GM23338 (cell line): ENCODE measurements at regions not wholly inside any gene's neighbourhood (a gene's known extent, or its start where the extent isn't known, plus 50 kb on each side); places are given as distances from the start of the nearest gene placed in this dataset.

Experiments used
- ATAC-seq: fragments of 200-7000 bp; cut with Tn5 transposase; 3 replicates; pipeline ENCODE4 v1.9.1; 2020
- DNase-seq: peaks from one replicate; pipeline ENCODE4 v3.0.0-alpha.2; 2015; ENCODE audit warnings: low spot score
- H2AFZ ChIP-seq: fragments of 200-600 bp; sonication (generic); 2 replicates; pipeline ENCODE4 v1.8.0; 2016; ENCODE audit warnings: antibody characterized with exemption, mild to moderate bottlenecking, moderate library complexity
- H3F3A ChIP-seq: fragments of 200-600 bp; sonication (generic); replicated peaks from 2 replicates; pipeline ENCODE4 v1.8.0; 2017; ENCODE audit warnings: antibody characterized with exemption, mixed run types, low read depth
- H3K27ac ChIP-seq: fragments of 200-600 bp; sonication (generic); 2 replicates; pipeline ENCODE4 v1.6.1; 2016; ENCODE audit warnings: low read depth
- H3K27me3 ChIP-seq: fragments of 200-600 bp; sonication (generic); 2 replicates; pipeline ENCODE4 v1.8.0; 2016; ENCODE audit warnings: mild to moderate bottlenecking, mixed run types, moderate library complexity; ENCODE audit not compliant: insufficient read depth
- H3K36me3 ChIP-seq: fragments of 200-600 bp; sonication (generic); 2 replicates; pipeline ENCODE4 v1.8.0; 2016; ENCODE audit warnings: mild to moderate bottlenecking; ENCODE audit not compliant: insufficient read depth
- H3K4me1 ChIP-seq: fragments of 200-600 bp; sonication (generic); 2 replicates; pipeline ENCODE4 v1.8.0; 2016; ENCODE audit warnings: mild to moderate bottlenecking, moderate library complexity; ENCODE audit not compliant: insufficient read depth
- H3K4me2 ChIP-seq: fragments of 200-600 bp; sonication (generic); 2 replicates; pipeline ENCODE4 v1.7.1; 2017; ENCODE audit warnings: mixed run types
- H3K4me3 ChIP-seq: fragments of 200-600 bp; sonication (generic); 2 replicates; pipeline ENCODE4 v1.6.1; 2016; ENCODE audit warnings: mixed run types
- H3K79me2 ChIP-seq: fragments of 200-600 bp; sonication (generic); replicated peaks from 2 replicates; pipeline ENCODE4 v1.8.0; 2017; ENCODE audit warnings: mild to moderate bottlenecking; ENCODE audit not compliant: insufficient read depth
- H3K9me2 ChIP-seq: fragments of 200-600 bp; sonication (generic); 2 replicates; pipeline ENCODE4 v1.8.0; 2017; ENCODE audit not compliant: insufficient read depth
- H4K20me1 ChIP-seq: fragments of 200-600 bp; sonication (generic); replicated peaks from 2 replicates; pipeline ENCODE4 v1.8.0; 2017; ENCODE audit warnings: mild to moderate bottlenecking; ENCODE audit not compliant: insufficient read depth
- H3K27ac Mint-ChIP-seq: 2 replicates; pipeline ENCODE4 v1.8.0; 2020; ENCODE audit warnings: inconsistent platforms, mild to moderate bottlenecking, moderate library complexity, mixed read lengths
- H3K27me3 Mint-ChIP-seq: 3 replicates; pipeline ENCODE4 v1.8.0; 2022; ENCODE audit warnings: low read depth, mild to moderate bottlenecking, moderate library complexity, mixed read lengths, inconsistent platforms; ENCODE audit not compliant: insufficient read depth, poor library complexity
- H3K36me3 Mint-ChIP-seq: 3 replicates; pipeline ENCODE4 v1.8.0; 2021; ENCODE audit warnings: low read depth, mild to moderate bottlenecking, inconsistent platforms, moderate library complexity, mixed read lengths
- H3K4me1 Mint-ChIP-seq: 3 replicates; pipeline ENCODE4 v1.8.0; 2020; ENCODE audit warnings: mild to moderate bottlenecking, inconsistent platforms, mixed read lengths
- H3K4me3 Mint-ChIP-seq: 3 replicates; pipeline ENCODE4 v1.8.0; 2021; ENCODE audit warnings: moderate library complexity, mild to moderate bottlenecking, inconsistent platforms, mixed read lengths
- H3K9me3 Mint-ChIP-seq: 3 replicates; pipeline ENCODE4 v1.8.0; 2020; ENCODE audit warnings: moderate library complexity, mild to moderate bottlenecking, inconsistent platforms, mixed read lengths
- ETS1 ChIP-seq: IDR thresholded peaks from 2 replicates; pipeline ENCODE4 v1.6.1; 2016; ENCODE audit warnings: antibody characterized with exemption
- JUNB ChIP-seq: IDR thresholded peaks from one replicate; pipeline ENCODE4 v1.6.1; 2016; ENCODE audit warnings: antibody characterized with exemption; ENCODE audit not compliant: unreplicated experiment
- STAT1 ChIP-seq: IDR thresholded peaks from one replicate; pipeline ENCODE4 v1.6.1; 2016; ENCODE audit warnings: antibody characterized with exemption; ENCODE audit not compliant: unreplicated experiment
- ZNF114 ChIP-seq: fragments of 250-450 bp; sonication (Bioruptor Pico); IDR thresholded peaks from 2 replicates; pipeline ENCODE4 v1.5.0; 2020; ENCODE audit warnings: mild to moderate bottlenecking, moderate library complexity
- ZNF462 ChIP-seq: fragments of 250-450 bp; sonication (Bioruptor Pico); IDR thresholded peaks from 2 replicates; pipeline ENCODE4 v1.5.0; 2020; ENCODE audit warnings: mild to moderate bottlenecking, moderate library complexity

- no peak for TF ChIP-seq ZNF462 (CRISPR knock-in tag)
- no peak for TF ChIP-seq STAT1
- TF ChIP-seq JUNB, result no peak
- no peak for TF ChIP-seq ETS1
- TF ChIP-seq ZNF114, result no peak
Measured at GRCh38 chr4:159413306-159413943, 310.5 kb downstream of the RAPGEF2 start (continued).

- H3K9me3 Mint-ChIP-seq, result peaks cover 28% of the 10 kb centered on the region
- no peaks in the 10 kb centered on the region for H3K27me3 Mint-ChIP-seq
- Histone ChIP-seq H3K9me2 (no peaks in the 10 kb centered on the region), H3K36me3 (no peaks in the 10 kb centered on the region), H3F3A (no peaks in the 10 kb centered on the region), H3K27me3 (no peaks in the 10 kb centered on the region), H3K79me2 (no peaks in the 10 kb centered on the region), H3K4me3 (no peak overlapping the region), H3K27ac (no peak overlapping the region), H3K4me2 (no peak overlapping the region), H3K4me1 (no peaks in the 10 kb centered on the region), H2AFZ (no peak overlapping the region), H4K20me1 (no peaks in the 10 kb centered on the region; the same call in 1 of the 2 replicates)
- no peak overlapping the region for H3K4me3 Mint-ChIP-seq
- peaks cover 5% of the 10 kb centered on the region; the same call in 2 of the 3 replicates for H3K36me3 Mint-ChIP-seq
- H3K27ac Mint-ChIP-seq, result no peak overlapping the region
- DNase-seq (no peak), ATAC-seq (no peak)
- H3K4me1 Mint-ChIP-seq, result peaks cover 6% of the 10 kb centered on the region; the same call in 2 of the 3 replicates
- TF ChIP-seq ZNF462 (CRISPR knock-in tag) (no peak), ETS1 (no peak)
Measured at GRCh38 chr4:159414305-159414704, 311.4 kb downstream of the RAPGEF2 start.
